ENCODE measurements at regions not wholly inside any gene's neighbourhood (a gene's known extent, or its start where the extent isn't known, plus 50 kb on each side); places are given as distances from the start of the nearest gene placed in this dataset.
A peak's percentile ranks its signal among the peaks of the same experiment; 100 is the strongest.

DNA sequence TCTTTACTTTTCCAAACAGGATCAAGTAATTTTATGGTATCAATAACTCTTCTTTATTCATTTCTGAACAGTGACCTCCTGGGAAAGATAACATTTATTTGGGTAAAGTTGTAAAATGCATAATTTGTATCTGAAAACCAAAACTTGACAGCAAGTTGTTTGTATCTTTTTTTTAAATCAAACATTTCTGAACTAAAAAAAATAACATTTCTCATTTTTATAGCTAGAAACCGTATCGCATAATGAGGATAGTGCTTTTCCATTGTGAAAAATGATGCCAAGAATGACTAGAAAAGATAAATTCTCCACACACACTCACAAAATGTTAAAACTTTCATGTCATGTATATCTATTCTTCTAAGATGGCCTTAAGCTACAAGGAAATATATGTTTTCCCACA is 578.2 kb downstream of the RIT2 start:
- no peak for TF ChIP-seq CTCF (IDR thresholded peaks at IDR 0.05; ENCODE audit: unreplicated experiment)
- DNase-seq (ENCODE audit: unreplicated experiment), result no peak
- Mint-ChIP-seq H3K4me3 (ENCODE audit: unreplicated experiment) (no peak overlapping the region), H3K36me3 (ENCODE audit: insufficient read depth, unreplicated experiment) (no peaks in the 10 kb centered on the region), H3K4me1 (ENCODE audit: insufficient read depth, unreplicated experiment) (no peaks in the 10 kb centered on the region), H3K9me3 (ENCODE audit: unreplicated experiment) (no peaks in the 10 kb centered on the region), H3K27me3 (ENCODE audit: insufficient read depth, unreplicated experiment) (peaks cover 11% of the 10 kb centered on the region), H3K27ac (ENCODE audit: low read depth, unreplicated experiment) (no peak overlapping the region)
- no TSS peak for BruUV-seq (replicated peaks)
- ChIA-PET CTCF (interaction anchor here (0.6 to 0.8 kb wide), 2 partner anchors 24 to 238 kb away, joined by 3 read pairs; no protein-coding TSS in a partner anchor), POLR2A (no interaction called here)
- intact Hi-C loops (cut with micrococcal nuclease), result no loop called here

GRCh38 chr18:42544901-42545300 is 570.6 kb downstream of the RIT2 start:
- Mint-ChIP-seq H3K27ac (ENCODE audit: low read depth, unreplicated experiment) (no peak overlapping the region), H3K4me1 (ENCODE audit: insufficient read depth, unreplicated experiment) (peaks cover 6% of the 10 kb centered on the region), H3K36me3 (ENCODE audit: insufficient read depth, unreplicated experiment) (no peaks in the 10 kb centered on the region), H3K9me3 (ENCODE audit: unreplicated experiment) (no peaks in the 10 kb centered on the region), H3K4me3 (ENCODE audit: unreplicated experiment) (no peak overlapping the region), H3K27me3 (ENCODE audit: insufficient read depth, unreplicated experiment) (no peaks in the 10 kb centered on the region)
- POLR2A ChIA-PET, result no interaction called here
- DNase-seq (ENCODE audit: unreplicated experiment), result no peak
- intact Hi-C loops (cut with micrococcal nuclease), result loop anchor here (10.0 kb wide), 1 partner anchor 130 kb away; no protein-coding TSS in a partner anchor
- BruUV-seq (replicated peaks), result no TSS peak
- no peak for TF ChIP-seq CTCF (IDR thresholded peaks at IDR 0.05; ENCODE audit: unreplicated experiment)
- CTCF ChIA-PET, result interaction anchor here (0.6 to 1.0 kb wide), 2 partner anchors 21 to 32 kb away, joined by 3 read pairs; no protein-coding TSS in a partner anchor

- H3K27ac Mint-ChIP-seq (ENCODE audit: low read depth, unreplicated experiment), result no peak overlapping the region
- DNase-seq (ENCODE audit: unreplicated experiment), result peak; percentile 90
- POLR2A ChIA-PET, result interaction anchor here (0.6 kb wide), 1 partner anchor 123 kb away, joined by 3 read pairs; no protein-coding TSS in a partner anchor
- CTCF ChIA-PET, result interaction anchor here (0.7 kb wide), 1 partner anchor 897 kb away, joined by 3 read pairs; no protein-coding TSS in a partner anchor
- H3K36me3 Mint-ChIP-seq (ENCODE audit: insufficient read depth, unreplicated experiment), result no peaks in the 10 kb centered on the region
- no peak overlapping the region for H3K4me3 Mint-ChIP-seq (ENCODE audit: unreplicated experiment)
- H3K4me1 Mint-ChIP-seq (ENCODE audit: insufficient read depth, unreplicated experiment), result peaks cover 6% of the 10 kb centered on the region
- no peaks in the 10 kb centered on the region for H3K27me3 Mint-ChIP-seq (ENCODE audit: insufficient read depth, unreplicated experiment)
- no TSS peak for BruUV-seq (replicated peaks)
- H3K9me3 Mint-ChIP-seq (ENCODE audit: unreplicated experiment), result no peaks in the 10 kb centered on the region
- intact Hi-C loops (cut with micrococcal nuclease), result loop anchor here (10.0 kb wide), 1 partner anchor 131 kb away; no protein-coding TSS in a partner anchor
- TF ChIP-seq CTCF (IDR thresholded peaks at IDR 0.05; ENCODE audit: unreplicated experiment), result no peak
Measured at GRCh38 chr18:42545825-42546224, 569.7 kb downstream of the RIT2 start.

GRCh38 chr18:42548493-42548892 is 567.0 kb downstream of the RIT2 start:
- POLR2A ChIA-PET, result no interaction called here
- no peak for DNase-seq (ENCODE audit: unreplicated experiment)
- TF ChIP-seq CTCF (IDR thresholded peaks at IDR 0.05; ENCODE audit: unreplicated experiment), result no peak
- H3K4me3 Mint-ChIP-seq (ENCODE audit: unreplicated experiment), result no peak overlapping the region
- peaks cover 6% of the 10 kb centered on the region for H3K4me1 Mint-ChIP-seq (ENCODE audit: insufficient read depth, unreplicated experiment)
- H3K36me3 Mint-ChIP-seq (ENCODE audit: insufficient read depth, unreplicated experiment), result no peaks in the 10 kb centered on the region
- no peak overlapping the region for H3K27ac Mint-ChIP-seq (ENCODE audit: low read depth, unreplicated experiment)
- intact Hi-C loops (cut with micrococcal nuclease), result loop anchor here (10.0 kb wide), 1 partner anchor 134 kb away; no protein-coding TSS in a partner anchor
- BruUV-seq (replicated peaks), result no TSS peak
- CTCF ChIA-PET, result no interaction called here
- no peaks in the 10 kb centered on the region for H3K9me3 Mint-ChIP-seq (ENCODE audit: unreplicated experiment)
- no peaks in the 10 kb centered on the region for H3K27me3 Mint-ChIP-seq (ENCODE audit: insufficient read depth, unreplicated experiment)
